GM23248 (cell line): ENCODE measurements at regions not wholly inside any gene's neighbourhood (a gene's known extent, or its start where the extent isn't known, plus 50 kb on each side); places are given as distances from the start of the nearest gene placed in this dataset.

Experiments
- EZH2 ChIP-seq: fragments of 200-600 bp; sonication (generic); IDR thresholded peaks from 2 replicates; pipeline ENCODE4 v1.6.1; 2018; ENCODE audit warnings: antibody characterized with exemption, mild to moderate bottlenecking; ENCODE audit not compliant: insufficient read depth, poor library complexity, severe bottlenecking
- EZH2phosphoT487 ChIP-seq: fragments of 200-600 bp; sonication (generic); IDR thresholded peaks from 2 replicates; pipeline ENCODE4 v1.6.1; 2018; ENCODE audit warnings: antibody characterized with exemption, moderate library complexity, mild to moderate bottlenecking, low read depth; ENCODE audit not compliant: insufficient read depth

DNA sequence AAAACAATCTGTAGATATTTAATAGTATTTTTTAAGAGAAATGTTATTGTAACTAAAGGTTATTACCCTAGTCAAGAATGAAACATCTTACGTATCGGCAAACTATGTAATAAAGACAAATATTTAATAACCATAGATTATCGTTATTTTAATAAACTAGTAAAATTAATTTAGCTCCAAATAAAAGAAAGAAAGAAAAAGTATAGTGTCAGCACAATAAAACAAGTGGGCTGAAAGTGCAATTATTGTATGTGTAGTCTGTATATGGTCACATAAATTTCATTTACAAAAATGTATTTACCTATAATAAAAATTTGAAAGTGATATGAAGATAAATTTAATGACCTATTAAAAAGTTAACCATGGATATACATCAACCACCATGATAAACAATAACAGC, 1258.4 kb upstream of the MIR17HG start:
- TF ChIP-seq EZH2 (no peak), EZH2phosphoT487 (no peak)
